Parathyroid adenoma (tissue), 2 donors: ENCODE measurements at regions not wholly inside any gene's neighbourhood (a gene's known extent, or its start where the extent isn't known, plus 50 kb on each side); places are given as distances from the start of the nearest gene placed in this dataset.

Experiments used
- H2AFZ ChIP-seq: fragments of 300-600 bp; sonication (generic); one replicate; pipeline ENCODE4 v1.7.0; 2017; ENCODE audit warnings: antibody characterized with exemption, mild to moderate bottlenecking
- H3K27ac ChIP-seq: fragments of 300-600 bp; sonication (generic); one replicate; pipeline ENCODE4 v1.7.0; 2017
- H3K27me3 ChIP-seq: fragments of 300-600 bp; sonication (generic); one replicate; pipeline ENCODE4 v1.7.0; 2017; ENCODE audit warnings: low read length; ENCODE audit not compliant: control insufficient read depth, insufficient read depth
- H3K36me3 ChIP-seq: fragments of 300-600 bp; sonication (generic); one replicate; pipeline ENCODE4 v1.7.0; 2017; ENCODE audit warnings: low read length; ENCODE audit not compliant: control insufficient read depth, insufficient read depth
- H3K4me1 ChIP-seq: fragments of 300-600 bp; sonication (generic); one replicate; pipeline ENCODE4 v1.7.0; 2017; ENCODE audit warnings: control low read depth
- H3K4me2 ChIP-seq: fragments of 300-600 bp; sonication (generic); one replicate; pipeline ENCODE4 v1.7.0; 2017; ENCODE audit warnings: low read length
- H3K4me3 ChIP-seq: fragments of 300-600 bp; sonication (generic); one replicate; pipeline ENCODE4 v1.7.0; 2017; ENCODE audit warnings: low read depth, low read length
- H3K79me2 ChIP-seq: fragments of 300-600 bp; sonication (generic); one replicate; pipeline ENCODE4 v1.7.0; 2017; ENCODE audit warnings: control low read depth
- H3K9ac ChIP-seq: fragments of 300-600 bp; sonication (generic); one replicate; pipeline ENCODE4 v1.7.0; 2017; ENCODE audit warnings: mild to moderate bottlenecking
- H3K9me3 ChIP-seq: fragments of 300-600 bp; sonication (generic); one replicate; pipeline ENCODE4 v1.7.0; 2017; ENCODE audit warnings: low read length; ENCODE audit not compliant: control insufficient read depth
- CTCF ChIP-seq: fragments of 300-600 bp; sonication (generic); IDR thresholded peaks from one replicate; pipeline ENCODE4 v1.7.0; 2017; ENCODE audit warnings: antibody characterized with exemption, mild to moderate bottlenecking
- donor health status: primary hyperparathyroidism.

- Histone ChIP-seq H3K27me3 (no peaks in the 10 kb centered on the region), H3K27ac (no peak overlapping the region), H3K79me2 (no peaks in the 10 kb centered on the region), H2AFZ (no peak overlapping the region), H3K9me3 (no peaks in the 10 kb centered on the region), H3K4me3 (no peak overlapping the region), H3K9ac (no peak overlapping the region), H3K36me3 (no peaks in the 10 kb centered on the region), H3K4me2 (no peak overlapping the region), H3K4me1 (no peaks in the 10 kb centered on the region)
- no peak for TF ChIP-seq CTCF
These were observed 63.5 kb upstream of the PITRM1 start for GRCh38 chr10:3235996-3236510.

- no peak overlapping the region for H3K27ac ChIP-seq
- no peaks in the 10 kb centered on the region for H3K27me3 ChIP-seq
- no peak overlapping the region for H3K9ac ChIP-seq
- no peak overlapping the region for H3K4me3 ChIP-seq
- no peak for TF ChIP-seq CTCF
- H3K9me3 ChIP-seq: no peaks in the 10 kb centered on the region
- no peak overlapping the region for H3K4me2 ChIP-seq
- H2AFZ ChIP-seq: no peak overlapping the region
- H3K36me3 ChIP-seq: no peaks in the 10 kb centered on the region
- H3K79me2 ChIP-seq: no peaks in the 10 kb centered on the region
- no peaks in the 10 kb centered on the region for H3K4me1 ChIP-seq
These were observed 62.8 kb upstream of the PITRM1 start for GRCh38 chr10:3235395-3235794.

- Histone ChIP-seq H3K4me3 (no peak overlapping the region), H3K27ac (no peak overlapping the region), H3K27me3 (no peaks in the 10 kb centered on the region), H3K9ac (no peak overlapping the region), H3K9me3 (no peaks in the 10 kb centered on the region), H3K36me3 (no peaks in the 10 kb centered on the region), H3K4me2 (no peak overlapping the region), H2AFZ (no peak overlapping the region), H3K79me2 (no peaks in the 10 kb centered on the region), H3K4me1 (no peaks in the 10 kb centered on the region)
- TF ChIP-seq CTCF: no peak
These were observed 61.0 kb upstream of the PITRM1 start for GRCh38 chr10:3233486-3233990.

GRCh38 chr10:3231951-3232730, 59.6 kb upstream of the PITRM1 start:
- H3K4me2 ChIP-seq: no peak overlapping the region
- H3K4me1 ChIP-seq: no peaks in the 10 kb centered on the region
- no peaks in the 10 kb centered on the region for H3K36me3 ChIP-seq

More at GRCh38 chr10:3231951-3232730, 59.6 kb upstream of the PITRM1 start:
- Histone ChIP-seq H2AFZ (no peak overlapping the region), H3K9me3 (no peaks in the 10 kb centered on the region), H3K27ac (no peak overlapping the region), H3K9ac (no peak overlapping the region), H3K27me3 (no peaks in the 10 kb centered on the region), H3K79me2 (no peaks in the 10 kb centered on the region), H3K4me3 (no peak overlapping the region)
- TF ChIP-seq CTCF: no peak
